DND-41 (cell line): ENCODE measurements at regions not wholly inside any gene's neighbourhood (a gene's known extent, or its start where the extent isn't known, plus 50 kb on each side); places are given as distances from the start of the nearest gene placed in this dataset.

Source experiments
- ATAC-seq: fragments of 200-7000 bp; cut with Tn5 transposase; 3 replicates; pipeline ENCODE4 v1.9.1; 2021; ENCODE audit warnings: low read depth; ENCODE audit not compliant: insufficient read depth
- DNase-seq: peaks from one replicate; pipeline ENCODE4 v3.0.0-alpha.2; 2020
- H2AFZ ChIP-seq: 2 replicates; pipeline ENCODE4 v1.6.0; 2012; ENCODE audit warnings: low read depth, low read length
- H3K27ac ChIP-seq: 2 replicates; pipeline ENCODE4 v1.5.1; 2012; ENCODE audit warnings: low read length, inconsistent platforms
- H3K27me3 ChIP-seq: fragments of 200-600 bp; sonication (generic); 2 replicates; pipeline ENCODE4 v1.6.0; 2012; ENCODE audit warnings: low read length, mild to moderate bottlenecking, inconsistent platforms; ENCODE audit not compliant: insufficient read depth, poor library complexity
- H3K36me3 ChIP-seq: 2 replicates; pipeline ENCODE4 v1.5.1; 2012; ENCODE audit warnings: low read length, inconsistent platforms; ENCODE audit not compliant: insufficient read depth
- H3K4me1 ChIP-seq: 2 replicates; pipeline ENCODE4 v1.5.1; 2012; ENCODE audit warnings: mild to moderate bottlenecking, low read length; ENCODE audit not compliant: insufficient read depth
- H3K4me2 ChIP-seq: 2 replicates; pipeline ENCODE4 v1.6.0; 2012; ENCODE audit warnings: mild to moderate bottlenecking, moderate library complexity, low read length, inconsistent platforms; ENCODE audit not compliant: insufficient read depth
- H3K4me3 ChIP-seq, 2 experiments: fragments of 200-600 bp in 1 of 2; shearing (Covaris generic) in 1 of 2; 2 replicates each; pipeline ENCODE4 v1.5.1; 2012 to 2016; ENCODE audit warnings: inconsistent platforms in 2 of 2, low read length in 2 of 2, mild to moderate bottlenecking in 2 of 2, low read depth in 1 of 2, moderate library complexity in 1 of 2
- H3K79me2 ChIP-seq: 2 replicates; pipeline ENCODE4 v1.6.0; 2012; ENCODE audit warnings: low read length, inconsistent platforms; ENCODE audit not compliant: insufficient read depth
- H3K9ac ChIP-seq: 2 replicates; pipeline ENCODE4 v1.6.0; 2012; ENCODE audit warnings: low read depth, mild to moderate bottlenecking, inconsistent platforms, low read length, moderate library complexity
- H3K9me3 ChIP-seq: 2 replicates; pipeline ENCODE4 v1.5.1; 2012; ENCODE audit warnings: low read length, moderate library complexity, mild to moderate bottlenecking, inconsistent platforms; ENCODE audit not compliant: insufficient read depth, severe bottlenecking
- H4K20me1 ChIP-seq: 2 replicates; pipeline ENCODE4 v1.6.0; 2012; ENCODE audit warnings: low read length; ENCODE audit not compliant: insufficient read depth
- CTCF ChIP-seq: IDR thresholded peaks from 2 replicates; pipeline ENCODE4 v1.5.1; 2012; ENCODE audit warnings: borderline replicate concordance, low read length, moderate library complexity, mild to moderate bottlenecking; ENCODE audit not compliant: poor library complexity, severe bottlenecking; ENCODE audit errors: extremely low read depth
- EZH2 ChIP-seq: IDR thresholded peaks from 3 replicates; pipeline ENCODE4 v1.6.1; 2012; ENCODE audit warnings: borderline replicate concordance, low read depth, mild to moderate bottlenecking, moderate library complexity, low read length, inconsistent platforms; ENCODE audit not compliant: severe bottlenecking

- Histone ChIP-seq H3K4me1 (no peaks in the 10 kb centered on the region), H3K27ac (no peak overlapping the region), H3K4me2 (no peak overlapping the region), H2AFZ (no peak overlapping the region), H4K20me1 (no peaks in the 10 kb centered on the region), H3K9ac (no peak overlapping the region), H3K9me3 (no peaks in the 10 kb centered on the region), H3K36me3 (no peaks in the 10 kb centered on the region), H3K27me3 (no peaks in the 10 kb centered on the region), H3K79me2 (no peaks in the 10 kb centered on the region), H3K4me3 (no peak overlapping the region)
- no peak for ATAC-seq
- DNase-seq, result no peak
- TF ChIP-seq CTCF, result no peak
- TF ChIP-seq EZH2, result no peak
Observed at GRCh38 chr13:106911020-106911419, 343.1 kb upstream of the ARGLU1 start.

GRCh38 chr13:106906426-106906996 lies 338.6 kb upstream of the ARGLU1 start:
- TF ChIP-seq CTCF (no peak), EZH2 (no peak)
- Histone ChIP-seq H3K36me3 (no peaks in the 10 kb centered on the region), H4K20me1 (no peaks in the 10 kb centered on the region), H3K4me2 (no peak overlapping the region), H3K9ac (no peak overlapping the region), H2AFZ (no peak overlapping the region), H3K27me3 (no peaks in the 10 kb centered on the region), H3K4me3 (no peak overlapping the region), H3K4me1 (no peaks in the 10 kb centered on the region), H3K79me2 (no peaks in the 10 kb centered on the region), H3K27ac (no peak overlapping the region), H3K9me3 (no peaks in the 10 kb centered on the region)
- DNase-seq, result no peak
- no peak for ATAC-seq

- Histone ChIP-seq H3K27ac (no peak overlapping the region), H3K4me1 (no peaks in the 10 kb centered on the region), H2AFZ (no peak overlapping the region), H3K27me3 (no peaks in the 10 kb centered on the region), H4K20me1 (no peaks in the 10 kb centered on the region), H3K36me3 (no peaks in the 10 kb centered on the region), H3K4me3 (no peak overlapping the region), H3K79me2 (no peaks in the 10 kb centered on the region), H3K4me2 (no peak overlapping the region), H3K9ac (no peak overlapping the region), H3K9me3 (no peaks in the 10 kb centered on the region)
- no peak for ATAC-seq
- DNase-seq, result no peak
- TF ChIP-seq EZH2, result no peak
- TF ChIP-seq CTCF, result no peak
Observed at GRCh38 chr13:106905380-106906162, 337.6 kb upstream of the ARGLU1 start.
